K562 (cell line): ENCODE measurements at regions not wholly inside any gene's neighbourhood (a gene's known extent, or its start where the extent isn't known, plus 50 kb on each side); places are given as distances from the start of the nearest gene placed in this dataset.

ENCODE experiments used
- ATAC-seq: fragments of 200-7000 bp; cut with Tn5 transposase; 3 replicates; pipeline ENCODE4 v1.9.1; 2020; ENCODE audit warnings: moderate library complexity
- BruUV-seq: library from RNA; stranded (reverse); fragments of 400-500 nt; replicated peaks from 2 replicates; lab custom pipeline; 2021; lab: Mats Ljungman, UMichigan
- CTCF ChIA-PET: fragments of 300-600 bp; formaldehyde crosslinking; extraction: SDS; loops from one replicate; lab custom pipeline; 2021; ENCODE audit warnings: low intra/inter-chr PET ratio; lab: Yijun Ruan, JAX
- POLR2A ChIA-PET: fragments of 300-600, 350-650 bp; sonication (Branson Sonifier 250); formaldehyde crosslinking; extraction: SDS; loops from one replicate; lab custom pipeline; 2021; ENCODE audit warnings: antibody characterized with exemption, inconsistent platforms; lab: Yijun Ruan, JAX
- DNase-seq, 4 experiments: peaks; one replicate each; pipeline versions ENCODE4 v3.0.0 to v3.0.0-alpha.2; 2011 to 2018; ENCODE audit warnings: low spot score in 3 of 4, mixed read lengths in 3 of 4; ENCODE audit errors: extremely low read depth in 1 of 4
- FAIRE-seq: peaks from 2 replicates; lab custom pipeline; 2011; peaks lifted over from hg19 to GRCh38; lab: Jason Lieb, UNC
- H2AFZ ChIP-seq: 2 replicates; pipeline ENCODE4 v1.6.0; 2011; ENCODE audit warnings: low read depth, low read length, control low read depth, inconsistent platforms
- H3K27ac ChIP-seq: fragments of 200-600 bp; 3 replicates; pipeline ENCODE4 v1.8.0; 2011; ENCODE audit warnings: low read depth, mild to moderate bottlenecking, control low read depth, inconsistent platforms, low read length, moderate library complexity, mixed read lengths; ENCODE audit errors: extremely low read depth
- H3K27me3 ChIP-seq, 2 experiments: fragments of 300-600 bp in 1 of 2; 2 replicates in 1 of 2; 3 replicates in 1 of 2; pipeline versions ENCODE4 v1.6.0 to v1.8.0; 2011; ENCODE audit warnings: inconsistent platforms in 2 of 2, low read length in 2 of 2, mild to moderate bottlenecking in 1 of 2, mixed read lengths in 1 of 2, moderate library complexity in 1 of 2; ENCODE audit not compliant: control insufficient read depth in 2 of 2, insufficient read depth in 2 of 2
- H3K36me3 ChIP-seq: fragments of 300-600 bp; 3 replicates; pipeline ENCODE4 v1.8.0; 2011; ENCODE audit warnings: mild to moderate bottlenecking, low read length, inconsistent platforms; ENCODE audit not compliant: control insufficient read depth, insufficient read depth
- H3K4me1 ChIP-seq, 2 experiments: fragments of 200-600 bp in 1 of 2; replicated peaks in 1 of 2; 2 replicates in 1 of 2; 3 replicates in 1 of 2; pipeline versions ENCODE4 v1.5.1 to v1.8.0; 2011; ENCODE audit warnings: inconsistent platforms in 2 of 2, low read length in 2 of 2, mild to moderate bottlenecking in 1 of 2, mixed read lengths in 1 of 2, moderate library complexity in 1 of 2; ENCODE audit not compliant: control insufficient read depth in 2 of 2, insufficient read depth in 2 of 2
- H3K4me2 ChIP-seq: 2 replicates; pipeline ENCODE4 v1.6.1; 2011; ENCODE audit warnings: low read length, control low read depth, inconsistent platforms, mixed read lengths; ENCODE audit not compliant: insufficient read depth
- H3K4me3 ChIP-seq: fragments of 200-600 bp; sonication (generic), shearing (Covaris generic); 2 replicates; pipeline ENCODE4 v1.5.1; 2016; ENCODE audit warnings: control low read depth, inconsistent platforms
- H3K79me2 ChIP-seq: fragments of 200-600 bp; 3 replicates; pipeline ENCODE4 v1.8.0; 2011; ENCODE audit warnings: low read length, inconsistent platforms; ENCODE audit not compliant: control insufficient read depth, insufficient read depth
- H3K9ac ChIP-seq, 2 experiments: 2 replicates each; pipeline versions ENCODE4 v1.6.0 to v1.6.1; 2011; ENCODE audit warnings: low read depth in 2 of 2, low read length in 2 of 2, control low read depth in 1 of 2, inconsistent platforms in 1 of 2, mild to moderate bottlenecking in 1 of 2, mixed read lengths in 1 of 2; ENCODE audit not compliant: insufficient read depth in 1 of 2
- H3K9me1 ChIP-seq: one replicate; pipeline ENCODE4 v1.6.0; 2011; ENCODE audit warnings: inconsistent platforms, mild to moderate bottlenecking, low read length, moderate library complexity; ENCODE audit not compliant: control insufficient read depth, insufficient read depth
- H3K9me3 ChIP-seq: replicated peaks from 2 replicates; pipeline ENCODE4 v1.5.1; 2011; ENCODE audit warnings: low read depth, low read length, inconsistent platforms; ENCODE audit not compliant: control insufficient read depth, insufficient read depth
- H4K20me1 ChIP-seq: replicated peaks from 2 replicates; pipeline ENCODE4 v1.6.1; 2011; ENCODE audit warnings: low read length, inconsistent platforms, mixed read lengths; ENCODE audit not compliant: control insufficient read depth, insufficient read depth
- CHD7 ChIP-seq: fragments of 200-600 bp; sonication (generic); IDR thresholded peaks from one replicate; pipeline ENCODE4 v1.6.1; 2012; ENCODE audit warnings: mild to moderate bottlenecking, low read depth, low read length, inconsistent platforms
- RHOXF2B ChIP-seq: fragments of 250-450 bp; sonication (Bioruptor Pico); conservative IDR thresholded peaks from 2 replicates; pipeline ENCODE4 v1.5.1; 2021
- TFE3 ChIP-seq: fragments of 450-650 bp; formaldehyde crosslinking; IDR thresholded peaks from 2 replicates; pipeline ENCODE4 v1.4.0; 2020; ENCODE audit warnings: mild to moderate bottlenecking, mixed read lengths
- ZNF445 ChIP-seq: fragments of 250-450 bp; sonication (Bioruptor Pico); IDR thresholded peaks from 2 replicates; pipeline ENCODE4 v1.4.0; 2020; ENCODE audit warnings: low read depth, mild to moderate bottlenecking, moderate library complexity
- WGBS: fragments of 100-300 bp; shearing (Covaris generic); methylation state at CpG from one replicate; pipeline ENCODE4 v1.1.6; 2016; ENCODE audit warnings: low coverage, mixed read lengths; ENCODE audit not compliant: insufficient coverage; ENCODE audit errors: missing lambda C conversion rate; 5-methylcytosine and 5-hydroxymethylcytosine counted together
- in situ Hi-C: fragments of 300-500 bp; cut with MboI; formaldehyde crosslinking; loops from 4 replicates; pipeline ENCODE4 v1.15.0; 2018; ENCODE audit warnings: inconsistent platforms, mixed read lengths
- intact Hi-C: fragments of 100-400 bp; cut with micrococcal nuclease; formaldehyde crosslinking; loops from 2 replicates; pipeline ENCODE4 v1.14.2; 2022

GRCh38 chr1:29488794-29489311 lies 252.5 kb downstream of the PTPRU start:
- 0% methylated on average over 11 of the region's 11 CpGs for WGBS
- H3K9ac ChIP-seq = no peak overlapping the region
- peaks cover 0 to 28% of the 10 kb centered on the region in 2 experiments; a peak in 4 of 5 replicates for H3K27me3 ChIP-seq
- no peak overlapping the region for H3K4me2 ChIP-seq
- H3K79me2 ChIP-seq = no peaks in the 10 kb centered on the region
- ATAC-seq (no peak), FAIRE-seq (no peak), DNase-seq (no peak)
- POLR2A ChIA-PET = no interaction called here
- no TSS peak for BruUV-seq
- TF ChIP-seq RHOXF2B (CRISPR knock-in tag) (no peak), ZNF445 (CRISPR knock-in tag) (no peak), CHD7 (no peak), TFE3 (CRISPR knock-in tag) (peak; percentile 56; the same call in 1 of the 2 replicates)
- no peak overlapping the region for H2AFZ ChIP-seq
- CTCF ChIA-PET = no interaction called here
- H3K4me1 ChIP-seq = peaks cover 0 to 3% of the 10 kb centered on the region in 2 experiments; a peak in 1 of 5 replicates
- H3K36me3 ChIP-seq = no peaks in the 10 kb centered on the region
- H3K9me1 ChIP-seq = no peaks in the 10 kb centered on the region
- intact Hi-C loops = no loop called here
- H3K4me3 ChIP-seq = no peak overlapping the region
- H3K27ac ChIP-seq = no peak overlapping the region
- no peaks in the 10 kb centered on the region for H3K9me3 ChIP-seq
- in situ Hi-C loops = no loop called here
- H4K20me1 ChIP-seq = no peaks in the 10 kb centered on the region
